ENCODE measurements at regions not wholly inside any gene's neighbourhood (a gene's known extent, or its start where the extent isn't known, plus 50 kb on each side); places are given as distances from the start of the nearest gene placed in this dataset.

DNA sequence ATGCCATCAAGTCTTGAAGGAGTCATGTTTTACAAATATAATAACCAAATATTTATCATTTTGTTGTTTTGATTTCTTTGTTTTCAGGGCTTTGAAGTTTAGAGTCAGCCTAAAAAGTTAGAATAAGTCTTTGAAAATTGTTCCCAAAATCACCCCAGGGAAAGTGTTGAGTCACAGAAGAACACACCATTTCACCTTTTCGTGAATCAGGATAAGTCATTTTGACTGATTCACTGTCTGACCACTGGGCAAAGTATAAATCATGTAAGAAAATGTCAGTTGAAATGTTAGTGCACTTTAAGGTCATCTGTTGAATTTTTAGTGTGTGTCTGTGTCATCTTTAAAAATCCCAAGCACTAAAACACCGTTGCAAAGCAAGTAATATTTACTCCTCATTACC lies 1320.1 kb downstream of the RPA4 start:
- TF ChIP-seq CTCF (conservative IDR thresholded peaks at IDR 0.05; ENCODE audit: low read depth, low read length) = no peak
- TF ChIP-seq EZH2 (IDR thresholded peaks at IDR 0.05; ENCODE audit: low read length, unreplicated experiment) = no peak
